ENCODE measurements at regions not wholly inside any gene's neighbourhood (a gene's known extent, or its start where the extent isn't known, plus 50 kb on each side); places are given as distances from the start of the nearest gene placed in this dataset.

- DNase-seq, result no peak
- TF ChIP-seq, protein P1, sequence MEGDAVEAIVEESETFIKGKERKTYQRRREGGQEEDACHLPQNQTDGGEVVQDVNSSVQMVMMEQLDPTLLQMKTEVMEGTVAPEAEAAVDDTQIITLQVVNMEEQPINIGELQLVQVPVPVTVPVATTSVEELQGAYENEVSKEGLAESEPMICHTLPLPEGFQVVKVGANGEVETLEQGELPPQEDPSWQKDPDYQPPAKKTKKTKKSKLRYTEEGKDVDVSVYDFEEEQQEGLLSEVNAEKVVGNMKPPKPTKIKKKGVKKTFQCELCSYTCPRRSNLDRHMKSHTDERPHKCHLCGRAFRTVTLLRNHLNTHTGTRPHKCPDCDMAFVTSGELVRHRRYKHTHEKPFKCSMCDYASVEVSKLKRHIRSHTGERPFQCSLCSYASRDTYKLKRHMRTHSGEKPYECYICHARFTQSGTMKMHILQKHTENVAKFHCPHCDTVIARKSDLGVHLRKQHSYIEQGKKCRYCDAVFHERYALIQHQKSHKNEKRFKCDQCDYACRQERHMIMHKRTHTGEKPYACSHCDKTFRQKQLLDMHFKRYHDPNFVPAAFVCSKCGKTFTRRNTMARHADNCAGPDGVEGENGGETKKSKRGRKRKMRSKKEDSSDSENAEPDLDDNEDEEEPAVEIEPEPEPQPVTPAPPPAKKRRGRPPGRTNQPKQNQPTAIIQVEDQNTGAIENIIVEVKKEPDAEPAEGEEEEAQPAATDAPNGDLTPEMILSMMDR (IDR thresholded peaks at IDR 0.05; ENCODE audit: unreplicated experiment), result no peak
- no peaks in the 10 kb centered on the region for H3K4me1 Mint-ChIP-seq (ENCODE audit: low read depth, unreplicated experiment)
- no peaks in the 10 kb centered on the region for H3K27me3 Mint-ChIP-seq (ENCODE audit: unreplicated experiment)
- H3K9me3 Mint-ChIP-seq (ENCODE audit: low read depth, unreplicated experiment), result no peaks in the 10 kb centered on the region
- H3K4me3 Mint-ChIP-seq (ENCODE audit: low read depth, unreplicated experiment), result no peak overlapping the region
- intact Hi-C loops (cut with micrococcal nuclease; ENCODE audit: unreplicated experiment), result no loop called here
- BruUV-seq (replicated peaks), result no TSS peak
- CTCF ChIA-PET, result no interaction called here
- no peaks in the 10 kb centered on the region for H3K36me3 Mint-ChIP-seq (ENCODE audit: insufficient read depth, unreplicated experiment)
- H3K27ac Mint-ChIP-seq (ENCODE audit: unreplicated experiment), result no peak overlapping the region
These were observed 364.6 kb upstream of the TBL1XR1 start for GRCh38 chr3:177561769-177562392.

DNA sequence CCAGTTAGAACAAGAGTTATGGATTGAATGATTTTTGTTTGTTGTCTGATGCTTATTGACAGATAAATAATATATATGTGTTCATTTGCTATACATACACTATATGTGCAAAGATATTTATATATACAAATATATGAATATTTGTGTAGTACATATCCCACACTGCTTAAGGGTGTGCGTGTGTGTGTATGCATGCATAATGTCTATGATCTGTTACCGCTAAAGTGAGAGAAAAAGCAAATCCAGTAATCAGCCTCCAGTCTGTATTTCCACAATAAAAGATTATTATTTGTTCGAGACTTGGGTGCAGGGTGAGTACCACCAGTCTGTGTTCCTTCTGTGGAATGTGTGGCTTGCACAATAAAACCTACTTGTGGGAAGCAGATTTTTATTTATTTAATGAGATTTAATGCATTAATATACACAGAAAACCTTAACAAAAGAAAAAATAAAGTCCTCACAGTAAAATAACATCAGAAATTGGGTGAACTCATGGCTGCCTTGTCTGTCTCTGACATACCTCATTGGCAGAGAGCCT lies 366.0 kb upstream of the TBL1XR1 start:
- no TSS peak for BruUV-seq (replicated peaks)
- Mint-ChIP-seq H3K4me3 (ENCODE audit: low read depth, unreplicated experiment) (no peak overlapping the region), H3K9me3 (ENCODE audit: low read depth, unreplicated experiment) (no peaks in the 10 kb centered on the region), H3K27me3 (ENCODE audit: unreplicated experiment) (no peaks in the 10 kb centered on the region), H3K27ac (ENCODE audit: unreplicated experiment) (no peak overlapping the region), H3K36me3 (ENCODE audit: insufficient read depth, unreplicated experiment) (no peaks in the 10 kb centered on the region), H3K4me1 (ENCODE audit: low read depth, unreplicated experiment) (no peaks in the 10 kb centered on the region)
- DNase-seq, result no peak
- intact Hi-C loops (cut with micrococcal nuclease; ENCODE audit: unreplicated experiment), result no loop called here
- TF ChIP-seq, protein P1 (IDR thresholded peaks at IDR 0.05; ENCODE audit: unreplicated experiment), result no peak
- CTCF ChIA-PET, result no interaction called here

- H3K36me3 Mint-ChIP-seq (ENCODE audit: insufficient read depth, unreplicated experiment), result no peaks in the 10 kb centered on the region
- intact Hi-C loops (cut with micrococcal nuclease; ENCODE audit: unreplicated experiment), result no loop called here
- no peak for DNase-seq
- CTCF ChIA-PET, result no interaction called here
- BruUV-seq (replicated peaks), result no TSS peak
- H3K27me3 Mint-ChIP-seq (ENCODE audit: unreplicated experiment), result no peaks in the 10 kb centered on the region
- H3K9me3 Mint-ChIP-seq (ENCODE audit: low read depth, unreplicated experiment), result no peaks in the 10 kb centered on the region
- TF ChIP-seq, protein P1 (IDR thresholded peaks at IDR 0.05; ENCODE audit: unreplicated experiment), result no peak
- H3K4me1 Mint-ChIP-seq (ENCODE audit: low read depth, unreplicated experiment), result no peaks in the 10 kb centered on the region
- no peak overlapping the region for H3K27ac Mint-ChIP-seq (ENCODE audit: unreplicated experiment)
- no peak overlapping the region for H3K4me3 Mint-ChIP-seq (ENCODE audit: low read depth, unreplicated experiment)
These were observed 366.5 kb upstream of the TBL1XR1 start for GRCh38 chr3:177563792-177564191.

DNA sequence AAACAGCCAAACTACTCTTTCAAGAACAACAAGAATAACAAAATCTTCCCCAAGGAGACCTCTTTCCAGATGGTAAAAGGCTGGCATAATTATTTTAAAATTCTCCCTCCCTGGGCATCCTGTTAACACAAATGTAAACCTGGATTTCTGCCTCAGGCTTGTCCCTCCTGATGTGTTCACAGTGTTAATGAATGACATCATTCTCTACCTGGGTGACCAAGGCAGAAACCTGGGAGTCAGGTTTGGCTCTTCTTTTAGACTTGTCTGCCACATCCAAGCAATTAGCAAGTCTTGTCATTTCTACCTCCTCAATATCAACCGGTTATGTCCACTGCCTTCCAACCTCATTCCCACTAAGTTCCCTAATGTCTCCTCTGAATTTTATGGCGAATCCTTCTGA lies 368.7 kb upstream of the TBL1XR1 start:
- TF ChIP-seq, protein P1 (IDR thresholded peaks at IDR 0.05; ENCODE audit: unreplicated experiment), result no peak
- no TSS peak for BruUV-seq (replicated peaks)
- Mint-ChIP-seq H3K9me3 (ENCODE audit: low read depth, unreplicated experiment) (peaks cover 5% of the 10 kb centered on the region), H3K36me3 (ENCODE audit: insufficient read depth, unreplicated experiment) (no peaks in the 10 kb centered on the region), H3K27me3 (ENCODE audit: unreplicated experiment) (no peaks in the 10 kb centered on the region), H3K4me3 (ENCODE audit: low read depth, unreplicated experiment) (no peak overlapping the region), H3K27ac (ENCODE audit: unreplicated experiment) (no peak overlapping the region), H3K4me1 (ENCODE audit: low read depth, unreplicated experiment) (no peaks in the 10 kb centered on the region)
- no peak for DNase-seq
- CTCF ChIA-PET, result no interaction called here
- intact Hi-C loops (cut with micrococcal nuclease; ENCODE audit: unreplicated experiment), result no loop called here

Measured in Calu3 (cell line).